HG03139 (cell line): ENCODE measurements at regions not wholly inside any gene's neighbourhood (a gene's known extent, or its start where the extent isn't known, plus 50 kb on each side); places are given as distances from the start of the nearest gene placed in this dataset.
"Not testable (repeated sequence)": the region's sequence is repeated elsewhere in the genome, so short reads cannot be mapped to it uniquely, and the experiment has no call there.

ENCODE experiments used
- ATAC-seq: cut with Tn5 transposase; IDR thresholded peaks from one replicate; pipeline ENCODE4 v1.9.1; 2021; ENCODE audit not compliant: unreplicated experiment

- ATAC-seq: no peak
These were observed 52.3 kb upstream of the COL5A2 start for GRCh38 chr2:189231719-189232323.

GRCh38 chr2:189232759-189233406, 53.3 kb upstream of the COL5A2 start:
- ATAC-seq: peak; percentile 84

DNA sequence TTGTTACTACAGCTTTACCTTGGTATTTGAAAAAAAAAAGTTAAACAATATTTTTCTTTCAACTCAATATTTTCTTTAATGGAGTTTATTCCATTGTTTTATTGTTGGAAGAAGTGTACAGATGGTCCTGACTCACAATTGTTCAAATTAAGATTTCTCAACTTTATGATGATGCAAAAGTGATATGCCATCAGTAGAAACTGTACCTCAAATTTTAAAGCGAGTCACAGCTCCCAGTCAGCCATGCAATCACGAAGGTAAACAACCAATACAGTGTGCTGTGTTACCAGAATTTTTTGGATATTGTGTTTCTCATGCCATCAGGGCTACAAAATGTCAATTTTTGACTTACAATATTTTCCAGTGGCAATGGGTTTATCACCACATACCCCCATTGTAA, 54.0 kb upstream of the COL5A2 start:
- ATAC-seq: no peak

DNA sequence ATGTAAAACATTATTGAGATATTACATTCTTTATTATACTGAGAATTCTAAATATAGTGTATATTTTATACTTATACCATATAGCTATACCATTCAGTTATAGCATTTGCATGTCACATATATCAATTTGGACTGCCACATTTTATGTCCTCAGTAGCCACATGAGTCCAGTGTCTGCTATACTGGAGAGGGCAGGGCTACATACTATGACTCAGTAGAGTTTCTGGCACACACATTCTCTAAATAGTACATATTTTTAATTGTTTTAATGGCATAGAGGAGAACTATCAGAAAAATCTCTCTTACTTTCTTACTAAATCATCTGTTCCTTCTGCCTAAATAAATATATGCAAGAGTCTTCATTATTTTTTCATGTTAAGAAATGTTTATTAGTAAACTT, 55.4 kb upstream of the COL5A2 start:
- ATAC-seq: no peak

- ATAC-seq: no peak
These were observed 56.5 kb upstream of the COL5A2 start for GRCh38 chr2:189236066-189236465.

GRCh38 chr2:189238903-189239302, 59.3 kb upstream of the COL5A2 start:
- no peak for ATAC-seq

- ATAC-seq: not testable (repeated sequence)
These were observed 64.3 kb upstream of the COL5A2 start for GRCh38 chr2:189243843-189244242.

DNA sequence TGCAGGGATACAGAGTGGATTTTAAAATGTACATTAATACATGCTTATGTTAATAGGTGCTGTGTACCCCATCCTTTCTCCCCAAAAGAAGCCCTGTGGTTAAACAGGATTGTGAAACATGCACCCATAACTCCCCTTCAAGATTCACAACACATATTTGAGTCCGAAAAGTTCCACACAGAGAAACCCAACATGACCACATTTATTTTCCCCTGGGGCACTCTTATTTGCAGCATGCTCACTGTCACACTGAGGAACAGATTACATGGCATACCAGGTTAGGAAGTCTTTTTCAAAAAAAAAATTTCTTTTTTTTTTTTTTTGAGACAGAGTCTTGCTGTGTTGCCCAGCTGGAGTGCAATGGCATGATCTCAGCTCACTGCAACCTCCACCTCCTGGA, 67.7 kb upstream of the COL5A2 start:
- ATAC-seq: no peak

DNA sequence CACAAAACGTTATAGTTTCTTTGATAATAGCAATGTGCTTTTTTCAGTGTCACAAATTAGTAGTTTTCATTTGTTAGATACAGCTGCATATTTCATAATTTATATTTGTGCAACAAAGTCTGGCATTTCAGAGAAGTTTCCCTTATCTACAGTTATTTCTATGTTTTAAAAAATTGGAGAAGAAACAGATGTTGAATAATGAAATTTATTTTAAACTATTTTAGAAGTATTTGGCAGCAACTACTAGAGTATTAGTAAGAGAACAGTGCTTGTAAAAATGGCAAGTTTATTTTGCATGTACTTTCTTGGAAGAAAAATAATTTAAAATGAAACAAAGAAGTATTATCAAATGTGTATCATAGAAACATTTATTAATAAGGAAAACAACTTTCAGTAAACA, 68.6 kb upstream of the COL5A2 start:
- ATAC-seq: no peak

- ATAC-seq: no peak
These were observed 69.6 kb upstream of the COL5A2 start for GRCh38 chr2:189249171-189249570.

DNA sequence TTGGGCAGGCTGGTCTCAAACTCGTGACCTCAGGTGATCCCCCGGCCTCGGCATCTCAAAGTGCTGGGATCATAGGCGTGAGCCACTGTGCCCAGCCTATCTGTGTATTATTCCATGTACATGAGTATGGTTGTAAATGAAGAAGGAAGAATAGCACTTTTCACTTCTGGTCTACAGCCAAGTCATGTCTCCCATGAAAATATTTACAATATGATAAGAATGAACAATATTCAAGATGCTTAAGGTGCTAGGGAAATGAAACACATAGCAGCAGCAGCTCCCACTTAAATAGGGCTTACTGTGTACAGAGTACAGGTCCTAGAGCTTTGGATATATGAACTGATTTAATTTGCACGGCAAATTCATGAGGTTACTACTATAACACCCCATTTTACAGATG, 70.3 kb upstream of the COL5A2 start:
- ATAC-seq: no peak

DNA sequence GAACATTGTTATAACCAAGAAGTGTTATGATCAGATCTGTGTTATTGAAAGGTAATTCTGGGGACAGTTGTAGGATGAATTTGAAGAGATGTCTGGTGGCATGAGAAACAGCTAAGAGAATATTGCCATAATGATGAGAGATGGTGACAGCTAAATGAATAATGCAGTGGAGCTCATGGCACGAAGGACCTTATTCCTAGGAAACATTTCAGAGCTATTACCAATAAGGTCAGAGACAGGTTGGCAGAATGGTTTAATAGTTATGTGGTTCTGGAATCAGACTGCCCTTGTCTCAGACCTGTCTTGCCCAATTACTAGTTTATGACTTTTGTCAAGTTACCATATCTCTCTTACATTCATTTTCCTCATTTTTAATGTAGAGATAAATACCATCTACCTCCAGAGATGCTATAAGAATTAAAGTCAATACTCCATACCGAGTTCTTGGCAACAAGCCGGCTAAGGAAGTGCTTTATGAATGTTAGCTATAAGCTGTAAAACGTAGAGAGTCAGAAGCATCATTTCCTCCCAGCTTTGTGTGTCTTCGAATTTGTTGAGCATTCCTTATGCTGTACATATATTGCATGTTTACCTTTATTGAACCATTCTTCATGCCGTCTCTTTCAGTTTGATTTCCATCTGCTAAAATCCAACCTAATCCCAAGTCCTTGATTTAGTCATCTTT, 73.6 kb upstream of the COL5A2 start:
- no peak for ATAC-seq

- ATAC-seq: no peak
These were observed 74.3 kb upstream of the COL5A2 start for GRCh38 chr2:189253836-189254235.

- no peak for ATAC-seq
These were observed 74.8 kb upstream of the COL5A2 start for GRCh38 chr2:189254268-189254883.

- ATAC-seq: no peak
These were observed 76.2 kb upstream of the COL5A2 start for GRCh38 chr2:189255711-189256110.

DNA sequence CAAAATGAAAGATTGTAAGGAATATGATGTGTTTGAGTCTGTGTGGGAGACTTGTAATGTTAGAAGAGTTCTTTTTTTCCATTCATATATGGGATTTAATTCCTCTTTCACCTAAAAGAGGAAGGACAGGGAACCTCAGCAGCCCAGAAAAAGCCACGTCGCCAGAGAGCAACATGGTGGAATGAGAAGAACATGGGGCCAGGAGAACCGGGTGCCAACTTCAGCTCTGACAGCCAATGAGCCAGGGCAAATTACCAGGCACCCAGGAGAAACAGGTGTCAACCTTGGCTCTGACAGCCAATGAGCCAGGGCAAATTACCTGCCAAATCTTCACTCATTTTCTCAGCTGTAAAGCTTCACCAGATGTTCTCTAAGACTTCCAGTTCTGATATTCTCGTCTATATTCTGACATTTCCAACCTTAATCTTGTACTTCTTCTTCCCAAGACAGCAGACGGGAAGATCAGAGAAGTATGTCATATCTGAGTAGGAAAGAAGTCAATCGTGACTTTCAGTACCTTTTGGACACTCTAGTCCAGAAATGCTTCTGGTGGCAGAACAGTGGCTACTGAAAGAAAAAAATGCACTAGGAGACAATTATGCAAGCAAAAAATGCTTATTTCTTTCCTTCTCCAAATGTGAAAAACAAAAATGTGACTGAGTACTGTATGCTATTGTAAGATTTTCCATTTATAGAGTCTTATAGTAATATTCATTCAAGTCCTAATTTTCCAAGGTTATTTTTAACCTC, 79.2 kb upstream of the COL5A2 start:
- no peak for ATAC-seq

GRCh38 chr2:189260361-189260814, 80.8 kb upstream of the COL5A2 start:
- ATAC-seq: no peak

GRCh38 chr2:189261431-189261841, 81.9 kb upstream of the COL5A2 start:
- no peak for ATAC-seq

GRCh38 chr2:189261916-189262315, 82.4 kb upstream of the COL5A2 start:
- no peak for ATAC-seq

GRCh38 chr2:189265696-189266320, 86.2 kb upstream of the COL5A2 start:
- ATAC-seq: no peak

DNA sequence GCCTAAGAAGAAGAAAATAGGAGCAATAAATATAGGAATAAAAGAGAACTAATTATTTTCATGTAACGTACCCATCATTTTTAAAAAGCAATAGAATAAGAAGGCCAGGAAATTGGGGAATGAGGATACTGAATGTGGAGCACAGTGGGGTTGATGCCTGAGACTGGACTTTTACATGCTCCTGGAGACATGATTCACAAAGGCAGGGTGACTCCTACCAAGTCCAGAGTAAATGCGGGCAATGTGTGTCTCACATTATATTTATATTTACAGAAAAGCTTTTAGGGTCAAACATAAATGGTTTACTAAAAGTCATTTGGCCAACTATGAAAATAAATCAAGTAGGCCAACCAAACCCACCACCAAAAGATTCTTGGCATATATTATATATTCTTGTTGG, 87.9 kb upstream of the COL5A2 start:
- no peak for ATAC-seq
